Hepatocyte (in vitro differentiated cells): ENCODE measurements at regions not wholly inside any gene's neighbourhood (a gene's known extent, or its start where the extent isn't known, plus 50 kb on each side); places are given as distances from the start of the nearest gene placed in this dataset.

Experiments used
- DNase-seq: peaks from one replicate; pipeline ENCODE4 v3.0.0-alpha.2; 2016; ENCODE audit warnings: low spot score
- H2AFZ ChIP-seq: fragments of 200-600 bp; sonication (generic); 2 replicates; pipeline ENCODE4 v1.6.0; 2016; ENCODE audit warnings: antibody characterized with exemption, mild to moderate bottlenecking
- H3K27ac ChIP-seq: fragments of 200-600 bp; sonication (generic); 2 replicates; pipeline ENCODE4 v1.5.1; 2016; ENCODE audit warnings: mild to moderate bottlenecking
- H3K27me3 ChIP-seq: fragments of 200-600 bp; sonication (generic); 2 replicates; pipeline ENCODE4 v1.6.1; 2016
- H3K36me3 ChIP-seq: fragments of 200-600 bp; sonication (generic); replicated peaks from 2 replicates; pipeline ENCODE4 v1.5.1; 2016; ENCODE audit warnings: low read depth; ENCODE audit not compliant: insufficient read depth
- H3K4me1 ChIP-seq: fragments of 200-600 bp; sonication (generic); 2 replicates; pipeline ENCODE4 v1.5.1; 2016; ENCODE audit warnings: mild to moderate bottlenecking, moderate library complexity; ENCODE audit not compliant: insufficient read depth
- H3K4me2 ChIP-seq: fragments of 200-600 bp; sonication (generic); 2 replicates; pipeline ENCODE4 v1.6.0; 2016
- H3K4me3 ChIP-seq: fragments of 200-600 bp; sonication (generic); 2 replicates; pipeline ENCODE4 v1.5.1; 2016; ENCODE audit warnings: mild to moderate bottlenecking
- H3K79me2 ChIP-seq: fragments of 200-600 bp; sonication (generic); 2 replicates; pipeline ENCODE4 v1.6.0; 2017; ENCODE audit warnings: mild to moderate bottlenecking
- H3K9me2 ChIP-seq: fragments of 200-600 bp; sonication (generic); replicated peaks from 2 replicates; pipeline ENCODE4 v1.6.0; 2017; ENCODE audit warnings: mild to moderate bottlenecking; ENCODE audit not compliant: insufficient read depth
- H3K9me3 ChIP-seq: fragments of 200-600 bp; sonication (generic); 2 replicates; pipeline ENCODE4 v1.5.1; 2016; ENCODE audit warnings: low read depth, mild to moderate bottlenecking
- H4K20me1 ChIP-seq: fragments of 200-600 bp; sonication (generic); 2 replicates; pipeline ENCODE4 v1.6.0; 2016; ENCODE audit warnings: mild to moderate bottlenecking; ENCODE audit not compliant: insufficient read depth, poor library complexity, severe bottlenecking
- CTCF ChIP-seq: fragments of 200-600 bp; sonication (generic); IDR thresholded peaks from 2 replicates; pipeline ENCODE4 v1.5.1; 2016; ENCODE audit warnings: antibody characterized with exemption, mild to moderate bottlenecking; ENCODE audit not compliant: poor library complexity
- EZH2 ChIP-seq: fragments of 200-600 bp; sonication (generic); IDR thresholded peaks from 2 replicates; pipeline ENCODE4 v1.6.1; 2016; ENCODE audit warnings: antibody characterized with exemption, mild to moderate bottlenecking, borderline replicate concordance
- EZH2phosphoT487 ChIP-seq: fragments of 200-600 bp; sonication (generic); IDR thresholded peaks from one replicate; pipeline ENCODE4 v1.6.1; 2018; ENCODE audit warnings: antibody characterized with exemption, mild to moderate bottlenecking, low read depth, moderate library complexity; ENCODE audit not compliant: unreplicated experiment, severe bottlenecking
- WGBS: methylation state at CpG from one replicate; pipeline ENCODE4 v1.1.6; 2016; ENCODE audit warnings: low lambda C conversion rate; ENCODE audit errors: missing lambda C conversion rate; 5-methylcytosine and 5-hydroxymethylcytosine counted together

- Histone ChIP-seq H3K27ac (no peak overlapping the region), H3K79me2 (peaks cover 4% of the 10 kb centered on the region), H3K9me2 (no peaks in the 10 kb centered on the region), H3K4me2 (no peak overlapping the region), H4K20me1 (no peaks in the 10 kb centered on the region), H3K36me3 (no peaks in the 10 kb centered on the region), H3K27me3 (no peaks in the 10 kb centered on the region), H3K9me3 (no peaks in the 10 kb centered on the region), H2AFZ (no peak overlapping the region), H3K4me3 (no peak overlapping the region), H3K4me1 (no peaks in the 10 kb centered on the region)
- DNase-seq, result no peak
- WGBS, result 87% methylated on average over 1 of the region's 1 CpG
- no peak for TF ChIP-seq EZH2
- no peak for TF ChIP-seq CTCF
- TF ChIP-seq EZH2phosphoT487, result no peak
Observed at GRCh38 chr18:34509163-34509562, 200.9 kb upstream of the DTNA start.

DNA sequence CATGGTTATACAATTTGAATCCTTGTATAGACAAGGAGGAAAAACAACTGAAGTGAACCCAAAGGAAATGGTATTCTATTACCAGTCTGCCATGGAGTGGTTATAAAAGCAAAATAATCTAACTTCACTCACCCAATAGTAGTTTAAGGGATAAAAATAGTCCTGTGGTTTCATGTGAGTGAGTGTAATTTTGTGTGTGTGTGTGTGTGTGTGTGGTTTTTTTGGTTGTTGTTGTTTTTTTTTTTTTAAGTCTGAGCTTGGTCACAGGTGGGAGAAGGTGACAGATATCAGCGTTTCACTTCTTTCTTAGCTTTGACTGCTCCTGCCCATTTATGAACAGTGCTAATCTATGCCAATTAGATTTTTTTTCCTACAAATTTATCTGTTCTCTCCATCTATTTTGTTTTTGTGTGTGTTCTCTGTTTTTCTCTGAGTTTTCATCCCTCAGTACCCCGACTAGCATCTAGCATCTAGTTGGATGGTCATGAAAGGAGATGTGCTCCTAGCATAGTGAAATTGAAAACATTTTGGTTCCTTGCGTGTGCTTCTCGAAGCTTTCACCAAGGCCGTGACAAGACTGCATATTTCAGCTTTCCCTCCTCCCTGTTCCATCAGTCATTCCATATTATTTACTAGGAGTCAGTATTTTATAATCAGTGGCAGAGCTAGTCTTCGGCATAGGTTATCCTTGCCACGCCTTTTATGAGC lies 200.1 kb upstream of the DTNA start:
- no peak for TF ChIP-seq EZH2
- TF ChIP-seq EZH2phosphoT487, result no peak
- no peak for TF ChIP-seq CTCF
- Histone ChIP-seq H3K9me3 (no peaks in the 10 kb centered on the region), H3K4me3 (no peak overlapping the region), H3K79me2 (no peaks in the 10 kb centered on the region), H4K20me1 (no peaks in the 10 kb centered on the region), H3K27ac (no peak overlapping the region), H3K27me3 (no peaks in the 10 kb centered on the region), H3K4me1 (no peaks in the 10 kb centered on the region), H3K9me2 (no peaks in the 10 kb centered on the region), H3K36me3 (no peaks in the 10 kb centered on the region), H3K4me2 (no peak overlapping the region), H2AFZ (no peak overlapping the region)
- WGBS, result 93% methylated on average over 7 of the region's 7 CpGs
- DNase-seq, result no peak

DNA sequence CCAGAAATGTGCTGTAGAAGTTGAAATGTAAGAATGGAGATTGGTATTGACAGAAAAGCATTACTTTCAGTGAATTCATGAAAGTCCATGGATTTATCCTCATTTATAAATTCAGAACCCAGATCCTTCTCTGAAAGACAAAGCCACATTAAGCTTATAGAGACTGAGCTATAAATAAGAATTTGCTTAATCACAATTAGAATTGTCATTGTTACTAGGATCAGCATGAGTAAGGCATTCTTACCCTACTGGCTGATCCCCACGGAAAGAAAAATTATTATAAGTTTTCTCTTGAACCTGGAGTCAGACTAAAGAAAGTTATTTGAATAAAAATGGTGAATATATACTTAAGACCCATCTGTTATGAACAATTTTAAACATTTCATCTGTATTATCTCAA lies 199.2 kb upstream of the DTNA start:
- H2AFZ ChIP-seq, result no peak overlapping the region
- H3K79me2 ChIP-seq, result no peaks in the 10 kb centered on the region
- no peak overlapping the region for H3K4me2 ChIP-seq
- H3K4me3 ChIP-seq, result no peak overlapping the region
- H3K36me3 ChIP-seq, result no peaks in the 10 kb centered on the region
- no peaks in the 10 kb centered on the region for H3K9me2 ChIP-seq
- WGBS, result 76% methylated on average over 1 of the region's 1 CpG
- H3K27me3 ChIP-seq, result no peaks in the 10 kb centered on the region
- no peak for DNase-seq
- no peaks in the 10 kb centered on the region for H3K9me3 ChIP-seq
- H3K27ac ChIP-seq, result no peak overlapping the region
- no peaks in the 10 kb centered on the region for H4K20me1 ChIP-seq
- no peaks in the 10 kb centered on the region for H3K4me1 ChIP-seq
- TF ChIP-seq EZH2, result no peak
- no peak for TF ChIP-seq CTCF
- TF ChIP-seq EZH2phosphoT487, result no peak
